ENCODE measurements at regions not wholly inside any gene's neighbourhood (a gene's known extent, or its start where the extent isn't known, plus 50 kb on each side); places are given as distances from the start of the nearest gene placed in this dataset.

- no peak overlapping the region for H3K9ac ChIP-seq (ENCODE audit: low read depth in 1 of 2, low read length in 2 of 2)
- WGBS, result 82% methylated on average over 2 of the region's 2 CpGs
- no peaks in the 10 kb centered on the region for H3K27me3 ChIP-seq (ENCODE audit: control insufficient read depth in 4 of 4, insufficient read depth in 4 of 4, low read length in 3 of 4)
Observed at GRCh38 chr3:70557976-70558375, 245.5 kb upstream of the MDFIC2 start.

More at GRCh38 chr3:70557976-70558375, 245.5 kb upstream of the MDFIC2 start:
- no peak for DNase-seq (ENCODE audit: low spot score)
- Histone ChIP-seq H3K9me3 (ENCODE audit: control insufficient read depth in 4 of 4, low read length in 3 of 4) (no peaks in the 10 kb centered on the region), H3K27ac (ENCODE audit: low read depth in 1 of 2, low read length in 2 of 2) (no peak overlapping the region), H3K36me3 (ENCODE audit: control insufficient read depth in 4 of 4, insufficient read depth in 3 of 4, low read depth in 1 of 4, low read length in 3 of 4) (no peaks in the 10 kb centered on the region), H3K4me3 (ENCODE audit: low read depth in 1 of 3, low read length in 3 of 3) (no peak overlapping the region), H3K4me1 (ENCODE audit: control insufficient read depth in 4 of 4, insufficient read depth in 4 of 4, low read length in 3 of 4) (no peaks in the 10 kb centered on the region)
- no peak for TF ChIP-seq CTCF (IDR thresholded peaks at IDR 0.05; ENCODE audit: low read depth, low read length, missing input control)
- no peak for TF ChIP-seq RAD21 (IDR thresholded peaks at IDR 0.05)
- TF ChIP-seq, protein P1, sequence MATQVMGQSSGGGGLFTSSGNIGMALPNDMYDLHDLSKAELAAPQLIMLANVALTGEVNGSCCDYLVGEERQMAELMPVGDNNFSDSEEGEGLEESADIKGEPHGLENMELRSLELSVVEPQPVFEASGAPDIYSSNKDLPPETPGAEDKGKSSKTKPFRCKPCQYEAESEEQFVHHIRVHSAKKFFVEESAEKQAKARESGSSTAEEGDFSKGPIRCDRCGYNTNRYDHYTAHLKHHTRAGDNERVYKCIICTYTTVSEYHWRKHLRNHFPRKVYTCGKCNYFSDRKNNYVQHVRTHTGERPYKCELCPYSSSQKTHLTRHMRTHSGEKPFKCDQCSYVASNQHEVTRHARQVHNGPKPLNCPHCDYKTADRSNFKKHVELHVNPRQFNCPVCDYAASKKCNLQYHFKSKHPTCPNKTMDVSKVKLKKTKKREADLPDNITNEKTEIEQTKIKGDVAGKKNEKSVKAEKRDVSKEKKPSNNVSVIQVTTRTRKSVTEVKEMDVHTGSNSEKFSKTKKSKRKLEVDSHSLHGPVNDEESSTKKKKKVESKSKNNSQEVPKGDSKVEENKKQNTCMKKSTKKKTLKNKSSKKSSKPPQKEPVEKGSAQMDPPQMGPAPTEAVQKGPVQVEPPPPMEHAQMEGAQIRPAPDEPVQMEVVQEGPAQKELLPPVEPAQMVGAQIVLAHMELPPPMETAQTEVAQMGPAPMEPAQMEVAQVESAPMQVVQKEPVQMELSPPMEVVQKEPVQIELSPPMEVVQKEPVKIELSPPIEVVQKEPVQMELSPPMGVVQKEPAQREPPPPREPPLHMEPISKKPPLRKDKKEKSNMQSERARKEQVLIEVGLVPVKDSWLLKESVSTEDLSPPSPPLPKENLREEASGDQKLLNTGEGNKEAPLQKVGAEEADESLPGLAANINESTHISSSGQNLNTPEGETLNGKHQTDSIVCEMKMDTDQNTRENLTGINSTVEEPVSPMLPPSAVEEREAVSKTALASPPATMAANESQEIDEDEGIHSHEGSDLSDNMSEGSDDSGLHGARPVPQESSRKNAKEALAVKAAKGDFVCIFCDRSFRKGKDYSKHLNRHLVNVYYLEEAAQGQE (IDR thresholded peaks at IDR 0.05), result no peak
- TF ChIP-seq TAF1 (conservative IDR thresholded peaks at IDR 0.05), result no peak
- no peak for TF ChIP-seq HNF4G (IDR thresholded peaks at IDR 0.05)
- no peak for TF ChIP-seq NR2F2 (IDR thresholded peaks at IDR 0.05)
- TF ChIP-seq GABPA (IDR thresholded peaks at IDR 0.05 in 1 of 2, conservative IDR thresholded peaks at IDR 0.05 in 1 of 2), result no peak
- no peak for TF ChIP-seq HNF4A (conservative IDR thresholded peaks at IDR 0.05)
- TF ChIP-seq, protein P2, sequence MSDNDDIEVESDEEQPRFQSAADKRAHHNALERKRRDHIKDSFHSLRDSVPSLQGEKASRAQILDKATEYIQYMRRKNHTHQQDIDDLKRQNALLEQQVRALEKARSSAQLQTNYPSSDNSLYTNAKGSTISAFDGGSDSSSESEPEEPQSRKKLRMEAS (IDR thresholded peaks at IDR 0.05), result no peak
- TF ChIP-seq FOXA1 (IDR thresholded peaks at IDR 0.05), result no peak
- no peak for TF ChIP-seq RXRA (IDR thresholded peaks at IDR 0.05)
- TF ChIP-seq EGR1 (IDR thresholded peaks at IDR 0.05; ENCODE audit: low read depth in 2 of 2), result no peak
- TF ChIP-seq ATF3 (IDR thresholded peaks at IDR 0.05), result no peak
- TF ChIP-seq, protein P3, sequence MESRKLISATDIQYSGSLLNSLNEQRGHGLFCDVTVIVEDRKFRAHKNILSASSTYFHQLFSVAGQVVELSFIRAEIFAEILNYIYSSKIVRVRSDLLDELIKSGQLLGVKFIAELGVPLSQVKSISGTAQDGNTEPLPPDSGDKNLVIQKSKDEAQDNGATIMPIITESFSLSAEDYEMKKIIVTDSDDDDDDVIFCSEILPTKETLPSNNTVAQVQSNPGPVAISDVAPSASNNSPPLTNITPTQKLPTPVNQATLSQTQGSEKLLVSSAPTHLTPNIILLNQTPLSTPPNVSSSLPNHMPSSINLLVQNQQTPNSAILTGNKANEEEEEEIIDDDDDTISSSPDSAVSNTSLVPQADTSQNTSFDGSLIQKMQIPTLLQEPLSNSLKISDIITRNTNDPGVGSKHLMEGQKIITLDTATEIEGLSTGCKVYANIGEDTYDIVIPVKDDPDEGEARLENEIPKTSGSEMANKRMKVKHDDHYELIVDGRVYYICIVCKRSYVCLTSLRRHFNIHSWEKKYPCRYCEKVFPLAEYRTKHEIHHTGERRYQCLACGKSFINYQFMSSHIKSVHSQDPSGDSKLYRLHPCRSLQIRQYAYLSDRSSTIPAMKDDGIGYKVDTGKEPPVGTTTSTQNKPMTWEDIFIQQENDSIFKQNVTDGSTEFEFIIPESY (IDR thresholded peaks at IDR 0.05), result no peak
- TF ChIP-seq YY1 (IDR thresholded peaks at IDR 0.05), result no peak
- TF ChIP-seq FOXA2 (IDR thresholded peaks at IDR 0.05), result no peak
- TF ChIP-seq JUND (IDR thresholded peaks at IDR 0.05), result no peak
- no peak for TF ChIP-seq SP1 (IDR thresholded peaks at IDR 0.05)

All from liver (tissue), 8 donors.